ENCODE measurements at regions not wholly inside any gene's neighbourhood (a gene's known extent, or its start where the extent isn't known, plus 50 kb on each side); places are given as distances from the start of the nearest gene placed in this dataset.

GRCh38 chr5:30337084-30337573 lies 856.4 kb upstream of the CDH6 start:
- TF ChIP-seq ZFX (IDR thresholded peaks at IDR 0.05; ENCODE audit: borderline replicate concordance) (no peak), CTCF (IDR thresholded peaks at IDR 0.05) (no peak)
- H3K27ac ChIP-seq = no peak overlapping the region

GRCh38 chr5:30331534-30331933 lies 862.0 kb upstream of the CDH6 start:
- no peak overlapping the region for H3K27ac ChIP-seq
- no peak for TF ChIP-seq ZFX (IDR thresholded peaks at IDR 0.05; ENCODE audit: borderline replicate concordance)
- no peak for TF ChIP-seq CTCF (IDR thresholded peaks at IDR 0.05)

GRCh38 chr5:30325795-30326194 lies 867.7 kb upstream of the CDH6 start:
- no peak overlapping the region for H3K27ac ChIP-seq
- TF ChIP-seq ZFX (IDR thresholded peaks at IDR 0.05; ENCODE audit: borderline replicate concordance) (no peak), CTCF (IDR thresholded peaks at IDR 0.05) (no peak)

DNA sequence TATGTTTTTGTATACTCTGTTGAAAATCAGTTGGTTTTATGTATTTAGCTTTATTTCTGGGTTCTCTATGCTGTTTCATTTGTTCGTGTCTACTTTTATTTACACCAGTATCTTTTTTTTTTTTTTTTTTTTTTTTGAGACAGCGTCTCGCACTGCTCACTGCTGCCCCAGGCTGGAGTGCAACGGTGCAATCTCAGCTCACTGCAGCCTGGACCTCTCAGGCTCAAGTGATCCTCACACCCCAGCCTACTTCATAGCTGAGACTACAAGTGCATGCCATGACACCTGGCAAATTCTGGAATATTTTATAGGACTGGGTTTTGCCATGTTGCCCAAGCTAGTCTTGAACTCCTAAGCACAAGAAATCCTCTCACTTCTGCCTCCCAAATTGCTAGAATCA lies 869.4 kb upstream of the CDH6 start:
- H3K27ac ChIP-seq = no peak overlapping the region
- TF ChIP-seq ZFX (IDR thresholded peaks at IDR 0.05; ENCODE audit: borderline replicate concordance) = no peak
- TF ChIP-seq CTCF (IDR thresholded peaks at IDR 0.05) = peak; percentile 21

- no peak overlapping the region for H3K27ac ChIP-seq
- TF ChIP-seq CTCF (IDR thresholded peaks at IDR 0.05) = no peak
- TF ChIP-seq ZFX (IDR thresholded peaks at IDR 0.05; ENCODE audit: borderline replicate concordance) = no peak
These were observed 905.6 kb upstream of the CDH6 start for GRCh38 chr5:30287890-30288289.

DNA sequence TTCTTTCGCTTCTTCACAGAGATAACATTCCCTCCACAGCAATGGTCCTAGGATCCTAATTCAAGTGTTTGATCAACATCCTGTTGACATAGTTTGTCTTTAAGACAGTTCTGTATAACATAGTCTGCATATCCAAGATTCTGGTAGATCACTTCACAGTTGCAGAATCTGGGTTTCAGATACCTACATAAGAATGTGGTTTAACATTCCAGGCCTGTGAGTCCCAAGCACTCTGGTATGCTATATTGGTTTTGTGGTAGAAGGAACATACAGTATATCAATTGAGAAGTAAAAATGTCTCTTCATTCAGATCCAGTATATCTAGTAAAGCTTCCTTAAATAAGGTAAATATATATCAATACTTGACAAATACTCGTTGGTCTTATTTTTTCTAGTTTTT lies 914.2 kb upstream of the CDH6 start:
- TF ChIP-seq ZFX (IDR thresholded peaks at IDR 0.05; ENCODE audit: borderline replicate concordance) (no peak), CTCF (IDR thresholded peaks at IDR 0.05) (no peak)
- H3K27ac ChIP-seq = no peak overlapping the region

GRCh38 chr5:30267026-30267425 lies 926.5 kb upstream of the CDH6 start:
- TF ChIP-seq ZFX (IDR thresholded peaks at IDR 0.05; ENCODE audit: borderline replicate concordance) (no peak), CTCF (IDR thresholded peaks at IDR 0.05) (no peak)
- no peak overlapping the region for H3K27ac ChIP-seq
